Liver (tissue), 3 donors: ENCODE measurements at regions not wholly inside any gene's neighbourhood (a gene's known extent, or its start where the extent isn't known, plus 50 kb on each side); places are given as distances from the start of the nearest gene placed in this dataset.

Experiments used
- GABPA ChIP-seq, 2 donors: IDR thresholded peaks in 1 of 2; conservative IDR thresholded peaks in 1 of 2; 2 replicates each; pipeline ENCODE4 v1.6.1; 2016; ENCODE audit warnings: antibody characterized with exemption in 2 of 2, mild to moderate bottlenecking in 1 of 2, moderate library complexity in 1 of 2
- JUND ChIP-seq, 2 donors: IDR thresholded peaks; 2 replicates each; pipeline ENCODE4 v1.6.1; 2016; ENCODE audit warnings: antibody characterized with exemption in 2 of 2
- TAF1 ChIP-seq: conservative IDR thresholded peaks from 2 replicates; pipeline ENCODE4 v1.6.1; 2016; ENCODE audit warnings: antibody characterized with exemption, mild to moderate bottlenecking
- YY1 ChIP-seq: IDR thresholded peaks from 2 replicates; pipeline ENCODE4 v1.6.1; 2016; ENCODE audit warnings: antibody characterized with exemption, mild to moderate bottlenecking
- TF ChIP-seq, protein P1 (sequence below): fragments of 150-350 bp; IDR thresholded peaks from 2 replicates; pipeline ENCODE4 v1.5.1; 2017; ENCODE audit warnings: improper control_type of control experiment, low read depth, low read length; ENCODE audit not compliant: missing input control
- TF ChIP-seq, protein P2 (sequence below): IDR thresholded peaks from 2 replicates; pipeline ENCODE4 v1.6.1; 2016; ENCODE audit warnings: antibody characterized with exemption
- TF ChIP-seq, protein P3 (sequence below): IDR thresholded peaks from 2 replicates; pipeline ENCODE4 v1.6.1; 2016; ENCODE audit warnings: antibody characterized with exemption
- TF ChIP-seq, protein P4 (sequence below): IDR thresholded peaks from 2 replicates; pipeline ENCODE4 v1.6.1; 2016; ENCODE audit warnings: antibody characterized with exemption
- TF ChIP-seq, protein P5 (sequence below): IDR thresholded peaks from 2 replicates; pipeline ENCODE4 v1.6.1; 2016; ENCODE audit warnings: antibody characterized with exemption, mild to moderate bottlenecking
- donor health status: healthy.
- donor health status: healthy.

DNA sequence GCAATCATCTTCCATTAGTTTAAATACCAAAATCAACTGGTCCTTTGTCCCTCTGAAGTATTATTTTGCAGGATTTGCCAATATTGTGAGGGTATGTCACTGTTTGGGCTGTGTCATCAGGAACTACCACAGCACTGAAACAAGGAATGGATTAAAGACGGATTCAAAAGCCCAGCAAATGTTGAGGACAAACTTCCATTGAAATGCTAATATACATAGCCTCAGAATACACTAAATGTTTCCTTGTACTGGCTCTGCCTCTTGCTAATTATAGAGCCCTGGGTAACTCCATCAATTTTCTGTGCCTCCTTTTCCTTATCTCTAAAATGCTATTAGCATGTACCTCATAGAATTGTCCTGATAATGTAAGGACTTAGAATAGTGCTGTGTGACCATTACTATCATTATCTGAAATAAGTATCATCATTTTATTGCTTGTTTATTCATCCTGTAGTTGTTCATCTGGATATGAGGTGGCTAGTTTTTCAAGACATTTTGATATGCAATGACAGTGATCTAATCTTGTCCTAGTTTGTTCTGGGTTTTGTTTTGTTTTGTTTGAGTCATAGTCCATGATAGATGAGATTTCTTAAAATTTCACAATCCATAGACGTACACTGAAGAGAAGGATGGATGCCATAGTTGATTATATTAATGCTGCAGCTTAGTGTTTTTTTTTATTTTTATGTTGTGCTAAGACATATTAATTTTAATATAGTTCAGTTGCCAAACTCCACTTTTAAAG, 333.4 kb upstream of the KCNH7 start:
- TF ChIP-seq, protein P1, sequence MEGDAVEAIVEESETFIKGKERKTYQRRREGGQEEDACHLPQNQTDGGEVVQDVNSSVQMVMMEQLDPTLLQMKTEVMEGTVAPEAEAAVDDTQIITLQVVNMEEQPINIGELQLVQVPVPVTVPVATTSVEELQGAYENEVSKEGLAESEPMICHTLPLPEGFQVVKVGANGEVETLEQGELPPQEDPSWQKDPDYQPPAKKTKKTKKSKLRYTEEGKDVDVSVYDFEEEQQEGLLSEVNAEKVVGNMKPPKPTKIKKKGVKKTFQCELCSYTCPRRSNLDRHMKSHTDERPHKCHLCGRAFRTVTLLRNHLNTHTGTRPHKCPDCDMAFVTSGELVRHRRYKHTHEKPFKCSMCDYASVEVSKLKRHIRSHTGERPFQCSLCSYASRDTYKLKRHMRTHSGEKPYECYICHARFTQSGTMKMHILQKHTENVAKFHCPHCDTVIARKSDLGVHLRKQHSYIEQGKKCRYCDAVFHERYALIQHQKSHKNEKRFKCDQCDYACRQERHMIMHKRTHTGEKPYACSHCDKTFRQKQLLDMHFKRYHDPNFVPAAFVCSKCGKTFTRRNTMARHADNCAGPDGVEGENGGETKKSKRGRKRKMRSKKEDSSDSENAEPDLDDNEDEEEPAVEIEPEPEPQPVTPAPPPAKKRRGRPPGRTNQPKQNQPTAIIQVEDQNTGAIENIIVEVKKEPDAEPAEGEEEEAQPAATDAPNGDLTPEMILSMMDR = no peak
- TF ChIP-seq, protein P2, sequence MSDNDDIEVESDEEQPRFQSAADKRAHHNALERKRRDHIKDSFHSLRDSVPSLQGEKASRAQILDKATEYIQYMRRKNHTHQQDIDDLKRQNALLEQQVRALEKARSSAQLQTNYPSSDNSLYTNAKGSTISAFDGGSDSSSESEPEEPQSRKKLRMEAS = no peak
- TF ChIP-seq, protein P3, sequence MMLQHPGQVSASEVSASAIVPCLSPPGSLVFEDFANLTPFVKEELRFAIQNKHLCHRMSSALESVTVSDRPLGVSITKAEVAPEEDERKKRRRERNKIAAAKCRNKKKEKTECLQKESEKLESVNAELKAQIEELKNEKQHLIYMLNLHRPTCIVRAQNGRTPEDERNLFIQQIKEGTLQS = no peak
- TF ChIP-seq JUND (IDR thresholded peaks at IDR 0.05) (no peak), TAF1 (no peak), YY1 (no peak), GABPA (IDR thresholded peaks at IDR 0.05 in 1 of 2, conservative IDR thresholded peaks at IDR 0.05 in 1 of 2) (no peak)
- TF ChIP-seq, protein P4, sequence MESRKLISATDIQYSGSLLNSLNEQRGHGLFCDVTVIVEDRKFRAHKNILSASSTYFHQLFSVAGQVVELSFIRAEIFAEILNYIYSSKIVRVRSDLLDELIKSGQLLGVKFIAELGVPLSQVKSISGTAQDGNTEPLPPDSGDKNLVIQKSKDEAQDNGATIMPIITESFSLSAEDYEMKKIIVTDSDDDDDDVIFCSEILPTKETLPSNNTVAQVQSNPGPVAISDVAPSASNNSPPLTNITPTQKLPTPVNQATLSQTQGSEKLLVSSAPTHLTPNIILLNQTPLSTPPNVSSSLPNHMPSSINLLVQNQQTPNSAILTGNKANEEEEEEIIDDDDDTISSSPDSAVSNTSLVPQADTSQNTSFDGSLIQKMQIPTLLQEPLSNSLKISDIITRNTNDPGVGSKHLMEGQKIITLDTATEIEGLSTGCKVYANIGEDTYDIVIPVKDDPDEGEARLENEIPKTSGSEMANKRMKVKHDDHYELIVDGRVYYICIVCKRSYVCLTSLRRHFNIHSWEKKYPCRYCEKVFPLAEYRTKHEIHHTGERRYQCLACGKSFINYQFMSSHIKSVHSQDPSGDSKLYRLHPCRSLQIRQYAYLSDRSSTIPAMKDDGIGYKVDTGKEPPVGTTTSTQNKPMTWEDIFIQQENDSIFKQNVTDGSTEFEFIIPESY = no peak
- TF ChIP-seq, protein P5, sequence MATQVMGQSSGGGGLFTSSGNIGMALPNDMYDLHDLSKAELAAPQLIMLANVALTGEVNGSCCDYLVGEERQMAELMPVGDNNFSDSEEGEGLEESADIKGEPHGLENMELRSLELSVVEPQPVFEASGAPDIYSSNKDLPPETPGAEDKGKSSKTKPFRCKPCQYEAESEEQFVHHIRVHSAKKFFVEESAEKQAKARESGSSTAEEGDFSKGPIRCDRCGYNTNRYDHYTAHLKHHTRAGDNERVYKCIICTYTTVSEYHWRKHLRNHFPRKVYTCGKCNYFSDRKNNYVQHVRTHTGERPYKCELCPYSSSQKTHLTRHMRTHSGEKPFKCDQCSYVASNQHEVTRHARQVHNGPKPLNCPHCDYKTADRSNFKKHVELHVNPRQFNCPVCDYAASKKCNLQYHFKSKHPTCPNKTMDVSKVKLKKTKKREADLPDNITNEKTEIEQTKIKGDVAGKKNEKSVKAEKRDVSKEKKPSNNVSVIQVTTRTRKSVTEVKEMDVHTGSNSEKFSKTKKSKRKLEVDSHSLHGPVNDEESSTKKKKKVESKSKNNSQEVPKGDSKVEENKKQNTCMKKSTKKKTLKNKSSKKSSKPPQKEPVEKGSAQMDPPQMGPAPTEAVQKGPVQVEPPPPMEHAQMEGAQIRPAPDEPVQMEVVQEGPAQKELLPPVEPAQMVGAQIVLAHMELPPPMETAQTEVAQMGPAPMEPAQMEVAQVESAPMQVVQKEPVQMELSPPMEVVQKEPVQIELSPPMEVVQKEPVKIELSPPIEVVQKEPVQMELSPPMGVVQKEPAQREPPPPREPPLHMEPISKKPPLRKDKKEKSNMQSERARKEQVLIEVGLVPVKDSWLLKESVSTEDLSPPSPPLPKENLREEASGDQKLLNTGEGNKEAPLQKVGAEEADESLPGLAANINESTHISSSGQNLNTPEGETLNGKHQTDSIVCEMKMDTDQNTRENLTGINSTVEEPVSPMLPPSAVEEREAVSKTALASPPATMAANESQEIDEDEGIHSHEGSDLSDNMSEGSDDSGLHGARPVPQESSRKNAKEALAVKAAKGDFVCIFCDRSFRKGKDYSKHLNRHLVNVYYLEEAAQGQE = no peak
